ENCODE measurements at regions not wholly inside any gene's neighbourhood (a gene's known extent, or its start where the extent isn't known, plus 50 kb on each side); places are given as distances from the start of the nearest gene placed in this dataset.

- TF ChIP-seq CTCF (IDR thresholded peaks at IDR 0.05; ENCODE audit: insufficient read depth, low read length, poor library complexity, severe bottlenecking): no peak
- H3K36me3 ChIP-seq (ENCODE audit: control insufficient read depth, insufficient read depth, low read length): no peaks in the 10 kb centered on the region
- no peaks in the 10 kb centered on the region for H3K27me3 ChIP-seq (ENCODE audit: control insufficient read depth, insufficient read depth, low read length)
- H3K4me3 ChIP-seq (ENCODE audit: low read depth, low read length): no peak overlapping the region
- DNase-seq (ENCODE audit: low read depth): no peak
Observed at GRCh38 chr1:71228241-71228640, 147.4 kb upstream of the ZRANB2 start.

- H3K27me3 ChIP-seq (ENCODE audit: control insufficient read depth, insufficient read depth, low read length): no peaks in the 10 kb centered on the region
- DNase-seq (ENCODE audit: low read depth): no peak
- no peaks in the 10 kb centered on the region for H3K36me3 ChIP-seq (ENCODE audit: control insufficient read depth, insufficient read depth, low read length)
- H3K4me3 ChIP-seq (ENCODE audit: low read depth, low read length): no peak overlapping the region
- TF ChIP-seq CTCF (IDR thresholded peaks at IDR 0.05; ENCODE audit: insufficient read depth, low read length, poor library complexity, severe bottlenecking): no peak
Observed at GRCh38 chr1:71224741-71225377, 144.0 kb upstream of the ZRANB2 start.

- no peaks in the 10 kb centered on the region for H3K36me3 ChIP-seq (ENCODE audit: control insufficient read depth, insufficient read depth, low read length)
- no peak for DNase-seq (ENCODE audit: low read depth)
- TF ChIP-seq CTCF (IDR thresholded peaks at IDR 0.05; ENCODE audit: insufficient read depth, low read length, poor library complexity, severe bottlenecking): no peak
- H3K27me3 ChIP-seq (ENCODE audit: control insufficient read depth, insufficient read depth, low read length): no peaks in the 10 kb centered on the region
- no peak overlapping the region for H3K4me3 ChIP-seq (ENCODE audit: low read depth, low read length)
Observed at GRCh38 chr1:71223641-71224340, 143.0 kb upstream of the ZRANB2 start.

- TF ChIP-seq CTCF (IDR thresholded peaks at IDR 0.05; ENCODE audit: insufficient read depth, low read length, poor library complexity, severe bottlenecking): no peak
- no peaks in the 10 kb centered on the region for H3K27me3 ChIP-seq (ENCODE audit: control insufficient read depth, insufficient read depth, low read length)
- H3K36me3 ChIP-seq (ENCODE audit: control insufficient read depth, insufficient read depth, low read length): no peaks in the 10 kb centered on the region
- no peak for DNase-seq (ENCODE audit: low read depth)
- no peak overlapping the region for H3K4me3 ChIP-seq (ENCODE audit: low read depth, low read length)
Observed at GRCh38 chr1:71222668-71223067, 141.8 kb upstream of the ZRANB2 start.

GRCh38 chr1:71210718-71211117 lies 129.9 kb upstream of the ZRANB2 start:
- no peak for DNase-seq (ENCODE audit: low read depth)
- no peaks in the 10 kb centered on the region for H3K36me3 ChIP-seq (ENCODE audit: control insufficient read depth, insufficient read depth, low read length)
- TF ChIP-seq CTCF (IDR thresholded peaks at IDR 0.05; ENCODE audit: insufficient read depth, low read length, poor library complexity, severe bottlenecking): no peak
- H3K4me3 ChIP-seq (ENCODE audit: low read depth, low read length): no peak overlapping the region
- H3K27me3 ChIP-seq (ENCODE audit: control insufficient read depth, insufficient read depth, low read length): no peaks in the 10 kb centered on the region

GRCh38 chr1:71203241-71203640 lies 122.4 kb upstream of the ZRANB2 start:
- H3K36me3 ChIP-seq (ENCODE audit: control insufficient read depth, insufficient read depth, low read length): no peaks in the 10 kb centered on the region
- H3K27me3 ChIP-seq (ENCODE audit: control insufficient read depth, insufficient read depth, low read length): no peaks in the 10 kb centered on the region
- no peak for DNase-seq (ENCODE audit: low read depth)
- no peak overlapping the region for H3K4me3 ChIP-seq (ENCODE audit: low read depth, low read length)
- TF ChIP-seq CTCF (IDR thresholded peaks at IDR 0.05; ENCODE audit: insufficient read depth, low read length, poor library complexity, severe bottlenecking): no peak
